CD4-positive, alpha-beta memory T cell (primary cell): ENCODE measurements at regions not wholly inside any gene's neighbourhood (a gene's known extent, or its start where the extent isn't known, plus 50 kb on each side); places are given as distances from the start of the nearest gene placed in this dataset.
"Not testable (repeated sequence)": the region's sequence is repeated elsewhere in the genome, so short reads cannot be mapped to it uniquely, and the experiment has no call there.

Source experiments
- CTCF ChIA-PET: fragments of 350-600 bp; sonication (Branson Sonifier 250); formaldehyde crosslinking; loops from one replicate; lab custom pipeline; 2021; ENCODE audit warnings: inconsistent platforms; ENCODE audit not compliant: partially characterized antibody; lab: Charles Lee
- POLR2A ChIA-PET: fragments of 350-600 bp; sonication (Branson Sonifier 250); formaldehyde crosslinking; loops from one replicate; lab custom pipeline; 2021; ENCODE audit not compliant: partially characterized antibody; lab: Charles Lee
- DNase-seq, 5 donors: peaks; one replicate each; pipeline versions ENCODE4 v3.0.0 to v3.0.0-alpha.2; 2020 to 2022; ENCODE audit warnings: mixed read lengths in 1 of 5
- H3K27ac ChIP-seq: one replicate; pipeline ENCODE4 v1.7.0; 2013; ENCODE audit warnings: low read depth, low read length
- H3K27me3 ChIP-seq: 2 replicates; pipeline ENCODE4 v1.7.0; 2013; ENCODE audit warnings: mild to moderate bottlenecking, low read length, moderate library complexity; ENCODE audit not compliant: insufficient read depth
- H3K36me3 ChIP-seq: 2 replicates; pipeline ENCODE4 v1.7.0; 2013; ENCODE audit warnings: mild to moderate bottlenecking, low read length, moderate library complexity; ENCODE audit not compliant: insufficient read depth
- H3K4me1 ChIP-seq: 2 replicates; pipeline ENCODE4 v1.7.0; 2013; ENCODE audit warnings: mild to moderate bottlenecking, low read length, moderate library complexity; ENCODE audit not compliant: insufficient read depth
- H3K4me3 ChIP-seq, 2 donors: one replicate each; pipeline ENCODE4 v1.7.0; 2013; ENCODE audit warnings: low read length in 2 of 2, mild to moderate bottlenecking in 1 of 2
- H3K9me3 ChIP-seq, 2 donors: one replicate each; pipeline ENCODE4 v1.7.0; 2013; ENCODE audit warnings: low read length in 2 of 2, control low read depth in 1 of 2; ENCODE audit not compliant: control insufficient read depth in 1 of 2
- H3K27ac Mint-ChIP-seq, 7 donors: one replicate each; pipeline ENCODE4 v1.8.0; 2020 to 2021; ENCODE audit warnings: mixed read lengths in 7 of 7, mild to moderate bottlenecking in 6 of 7, inconsistent platforms in 3 of 7, moderate library complexity in 3 of 7
- H3K27me3 Mint-ChIP-seq, 2 donors: one replicate each; pipeline ENCODE4 v1.8.0; 2020 to 2021; ENCODE audit warnings: mixed read lengths in 2 of 2
- H3K36me3 Mint-ChIP-seq, 2 donors: one replicate each; pipeline ENCODE4 v1.8.0; 2020 to 2021; ENCODE audit warnings: mixed read lengths in 2 of 2, inconsistent platforms in 1 of 2, mild to moderate bottlenecking in 1 of 2
- H3K4me1 Mint-ChIP-seq, 4 donors: one replicate each; pipeline ENCODE4 v1.8.0; 2020 to 2021; ENCODE audit warnings: mixed read lengths in 4 of 4, mild to moderate bottlenecking in 1 of 4
- H3K4me3 Mint-ChIP-seq, 8 donors: one replicate each; pipeline ENCODE4 v1.8.0; 2020 to 2021; ENCODE audit warnings: mixed read lengths in 8 of 8, mild to moderate bottlenecking in 7 of 8, moderate library complexity in 6 of 8, inconsistent platforms in 3 of 8
- H3K9me3 Mint-ChIP-seq, 8 donors: one replicate each; pipeline ENCODE4 v1.8.0; 2020 to 2021; ENCODE audit warnings: mixed read lengths in 8 of 8, mild to moderate bottlenecking in 5 of 8, inconsistent platforms in 3 of 8, moderate library complexity in 1 of 8
- intact Hi-C: fragments of 100-400 bp; cut with micrococcal nuclease; formaldehyde crosslinking; loops from one replicate; pipeline ENCODE4 v1.15.1; 2023

DNA sequence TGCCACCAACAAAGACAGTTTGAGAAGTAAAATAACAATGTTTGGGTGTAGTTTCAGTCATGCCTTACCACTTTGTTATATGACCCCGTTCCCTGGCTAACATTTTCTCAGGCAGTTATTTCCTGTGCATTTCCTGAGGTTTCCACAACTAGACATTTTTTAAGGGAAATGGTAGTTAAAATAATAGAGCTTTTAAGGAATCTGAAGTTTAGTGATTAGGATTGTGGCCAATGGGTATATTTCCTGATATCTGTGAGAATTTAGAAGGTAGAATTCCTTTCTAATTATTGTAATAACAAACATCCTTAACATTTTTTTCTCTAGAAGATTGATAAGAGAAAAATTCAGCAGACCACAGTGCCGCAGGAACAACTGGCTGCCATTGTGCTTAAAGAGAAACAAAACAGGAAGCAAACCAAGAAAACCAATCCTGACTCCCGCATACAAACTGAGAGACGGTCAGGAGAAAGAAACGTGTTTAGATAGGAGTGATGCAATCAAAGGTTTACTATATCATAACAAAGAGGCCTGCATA, 193.6 kb downstream of the MBL2 start:
- Histone ChIP-seq H3K9me3 (no peaks in the 10 kb centered on the region), H3K27ac (no peak overlapping the region), H3K4me1 (no peaks in the 10 kb centered on the region), H3K4me3 (no peak overlapping the region), H3K27me3 (no peaks in the 10 kb centered on the region), H3K36me3 (no peaks in the 10 kb centered on the region)
- H3K4me1 Mint-ChIP-seq = no peaks in the 10 kb centered on the region
- DNase-seq = no peak
- no peaks in the 10 kb centered on the region for H3K36me3 Mint-ChIP-seq
- ChIA-PET POLR2A (no interaction called here), CTCF (no interaction called here)
- no peak overlapping the region for H3K27ac Mint-ChIP-seq
- peaks cover 0 to 39% (median 16%) of the 10 kb centered on the region in 8 donors for H3K9me3 Mint-ChIP-seq
- H3K27me3 Mint-ChIP-seq = no peaks in the 10 kb centered on the region
- intact Hi-C loops = no loop called here
- no peak overlapping the region for H3K4me3 Mint-ChIP-seq

DNA sequence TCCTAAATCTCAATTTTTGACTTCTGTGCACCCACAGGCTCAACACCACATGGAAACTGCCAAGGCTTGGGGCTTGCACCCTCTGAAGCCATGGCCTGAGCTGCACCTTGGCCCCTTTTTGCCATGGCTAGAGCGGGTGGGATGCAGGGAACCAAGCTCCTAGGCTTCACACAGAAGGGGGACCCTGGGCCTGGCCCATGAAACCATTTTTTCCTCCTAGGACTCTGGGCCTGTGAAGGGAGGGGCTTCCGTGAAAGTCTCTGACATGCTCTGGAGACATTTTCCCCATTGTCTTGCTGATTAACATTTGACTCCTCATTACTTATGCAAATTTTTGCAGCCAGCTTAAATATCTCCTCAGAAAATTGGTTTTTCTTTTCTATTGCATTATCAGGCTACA, 190.9 kb downstream of the MBL2 start:
- intact Hi-C loops, H3K4me1 Mint-ChIP-seq, H3K27ac ChIP-seq, H3K4me1 ChIP-seq, H3K36me3 Mint-ChIP-seq, H3K27me3 Mint-ChIP-seq, POLR2A ChIA-PET, DNase-seq, H3K36me3 ChIP-seq, H3K27ac Mint-ChIP-seq, CTCF ChIA-PET, H3K4me3 Mint-ChIP-seq, H3K4me3 ChIP-seq, H3K9me3 ChIP-seq, H3K27me3 ChIP-seq: not testable (repeated sequence)
- H3K9me3 Mint-ChIP-seq = peaks cover 2 to 49% (median 20%) of the 10 kb centered on the region in 8 donors

DNA sequence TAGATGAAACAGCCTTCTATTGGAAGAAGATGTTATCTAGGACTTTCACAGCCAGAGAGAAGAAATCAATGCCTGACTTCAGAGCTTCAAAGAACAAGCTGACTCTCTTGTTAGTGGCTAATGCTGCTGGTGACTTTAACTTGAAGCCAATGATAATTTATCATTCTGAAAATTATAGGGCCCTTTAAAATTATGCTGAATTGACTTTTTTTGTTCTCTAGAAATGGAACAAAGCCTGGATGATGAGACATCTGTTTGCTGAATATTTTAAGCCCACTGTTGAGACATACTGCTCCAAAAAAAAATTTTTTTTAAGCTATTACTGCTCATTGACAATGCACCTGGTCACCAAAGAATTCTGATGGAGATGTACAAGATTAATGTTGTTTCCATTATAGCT, 189.2 kb downstream of the MBL2 start:
- ChIA-PET CTCF (no interaction called here), POLR2A (no interaction called here)
- Histone ChIP-seq H3K36me3 (no peaks in the 10 kb centered on the region), H3K9me3 (no peaks in the 10 kb centered on the region), H3K27ac (no peak overlapping the region), H3K27me3 (no peaks in the 10 kb centered on the region), H3K4me3 (no peak overlapping the region), H3K4me1 (no peaks in the 10 kb centered on the region)
- Mint-ChIP-seq H3K27me3 (no peaks in the 10 kb centered on the region), H3K36me3 (no peaks in the 10 kb centered on the region), H3K27ac (no peak overlapping the region), H3K4me1 (no peaks in the 10 kb centered on the region), H3K9me3 (peaks cover 4 to 55% (median 30%) of the 10 kb centered on the region in 8 donors), H3K4me3 (no peak overlapping the region)
- intact Hi-C loops = no loop called here
- no peak for DNase-seq

DNA sequence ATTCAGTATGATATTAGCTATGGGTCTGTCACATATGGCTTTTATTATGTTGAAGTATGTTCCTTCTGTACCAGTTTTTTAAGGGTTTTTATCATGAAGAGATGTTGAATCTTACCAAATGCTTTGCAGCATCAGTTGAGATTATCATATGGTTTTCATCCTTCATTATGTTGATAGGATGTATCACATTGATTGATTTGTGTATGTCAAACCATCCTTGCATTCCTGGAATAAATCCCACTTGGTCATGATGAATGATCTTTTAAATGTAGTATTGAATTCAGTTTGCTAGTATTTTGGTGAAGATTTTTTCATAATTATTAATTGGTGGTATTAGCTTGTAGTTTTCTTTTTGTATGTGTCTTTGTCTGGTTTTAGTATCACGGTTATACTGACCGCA, 185.9 kb downstream of the MBL2 start:
- no peaks in the 10 kb centered on the region for H3K4me1 Mint-ChIP-seq
- H3K27me3 Mint-ChIP-seq = no peaks in the 10 kb centered on the region
- no peaks in the 10 kb centered on the region for H3K9me3 ChIP-seq
- H3K27ac Mint-ChIP-seq = no peak overlapping the region
- peaks cover 4 to 61% (median 33%) of the 10 kb centered on the region in 8 donors for H3K9me3 Mint-ChIP-seq
- no peaks in the 10 kb centered on the region for H3K36me3 ChIP-seq
- H3K4me3 Mint-ChIP-seq = no peak overlapping the region
- H3K4me1 ChIP-seq = no peaks in the 10 kb centered on the region
- intact Hi-C loops = no loop called here
- H3K4me3 ChIP-seq = no peak overlapping the region
- CTCF ChIA-PET = no interaction called here
- no peaks in the 10 kb centered on the region for H3K36me3 Mint-ChIP-seq
- H3K27me3 ChIP-seq = no peaks in the 10 kb centered on the region
- POLR2A ChIA-PET = no interaction called here
- no peak for DNase-seq
- no peak overlapping the region for H3K27ac ChIP-seq

DNA sequence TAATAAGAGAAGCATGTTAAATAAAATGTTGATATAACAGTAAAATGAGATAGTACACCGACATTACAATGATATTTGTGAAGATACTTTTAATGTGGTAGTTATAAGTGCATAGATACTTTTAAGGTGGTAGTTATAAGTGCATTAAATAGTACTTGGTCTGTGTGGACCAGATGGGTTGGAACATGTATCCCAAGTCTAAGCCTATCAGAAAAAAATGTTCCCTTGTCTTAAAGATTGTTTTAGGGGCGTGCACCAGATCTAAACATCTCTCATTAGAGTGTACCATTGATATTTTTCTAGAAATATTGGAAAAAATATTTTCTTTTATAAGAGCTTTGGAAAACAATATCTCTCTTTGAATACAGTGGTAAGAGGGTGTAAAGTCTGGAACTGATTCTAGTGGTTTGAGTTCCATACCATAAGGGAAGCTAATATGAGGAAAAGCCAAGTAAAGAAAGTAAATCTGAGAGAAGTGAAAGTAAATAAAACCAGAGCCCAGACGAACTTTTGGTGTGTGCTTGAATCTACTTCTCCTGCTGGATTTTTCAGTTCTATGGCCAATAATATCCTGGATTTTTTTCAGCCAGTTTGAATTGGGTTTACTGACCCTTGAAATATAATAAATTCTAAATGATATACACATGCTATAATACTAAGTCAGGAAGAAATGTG, 175.3 kb downstream of the MBL2 start:
- POLR2A ChIA-PET = no interaction called here
- DNase-seq = no peak
- Mint-ChIP-seq H3K9me3 (peaks cover 0 to 15% (median 4%) of the 10 kb centered on the region in 8 donors), H3K36me3 (no peaks in the 10 kb centered on the region), H3K27me3 (no peaks in the 10 kb centered on the region), H3K27ac (no peak overlapping the region), H3K4me1 (no peaks in the 10 kb centered on the region), H3K4me3 (no peak overlapping the region)
- H3K27me3 ChIP-seq = no peaks in the 10 kb centered on the region
- H3K36me3 ChIP-seq = no peaks in the 10 kb centered on the region
- intact Hi-C loops = no loop called here
- CTCF ChIA-PET = no interaction called here
- no peaks in the 10 kb centered on the region for H3K4me1 ChIP-seq
- H3K27ac ChIP-seq = no peak overlapping the region
- no peaks in the 10 kb centered on the region for H3K9me3 ChIP-seq
- H3K4me3 ChIP-seq = no peak overlapping the region

DNA sequence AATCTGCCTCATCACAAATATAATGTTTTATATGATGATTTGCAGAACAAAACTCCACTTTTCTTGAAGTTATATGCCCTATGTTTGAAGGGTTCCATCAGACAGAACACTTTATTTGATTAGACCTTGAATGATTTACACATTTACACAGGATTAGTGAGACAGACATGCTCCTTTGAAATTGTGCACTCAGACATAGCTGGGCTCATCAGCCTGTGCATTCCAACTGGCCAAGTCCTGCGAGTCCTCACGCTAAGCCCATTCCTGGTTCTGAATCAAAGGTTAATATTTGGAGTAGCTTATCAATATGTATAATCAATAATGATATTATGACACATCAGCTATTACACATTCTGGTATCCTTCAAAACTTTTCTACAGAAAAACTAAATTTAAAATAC, 173.6 kb downstream of the MBL2 start:
- Histone ChIP-seq H3K9me3 (no peaks in the 10 kb centered on the region), H3K27ac (no peak overlapping the region), H3K4me1 (no peaks in the 10 kb centered on the region), H3K27me3 (no peaks in the 10 kb centered on the region), H3K36me3 (no peaks in the 10 kb centered on the region), H3K4me3 (no peak overlapping the region)
- Mint-ChIP-seq H3K36me3 (no peaks in the 10 kb centered on the region), H3K4me3 (no peak overlapping the region), H3K27ac (no peak overlapping the region), H3K4me1 (no peaks in the 10 kb centered on the region), H3K9me3 (peaks cover 2 to 8% (median 4%) of the 10 kb centered on the region in 8 donors), H3K27me3 (no peaks in the 10 kb centered on the region)
- CTCF ChIA-PET = no interaction called here
- intact Hi-C loops = no loop called here
- POLR2A ChIA-PET = no interaction called here
- no peak for DNase-seq

DNA sequence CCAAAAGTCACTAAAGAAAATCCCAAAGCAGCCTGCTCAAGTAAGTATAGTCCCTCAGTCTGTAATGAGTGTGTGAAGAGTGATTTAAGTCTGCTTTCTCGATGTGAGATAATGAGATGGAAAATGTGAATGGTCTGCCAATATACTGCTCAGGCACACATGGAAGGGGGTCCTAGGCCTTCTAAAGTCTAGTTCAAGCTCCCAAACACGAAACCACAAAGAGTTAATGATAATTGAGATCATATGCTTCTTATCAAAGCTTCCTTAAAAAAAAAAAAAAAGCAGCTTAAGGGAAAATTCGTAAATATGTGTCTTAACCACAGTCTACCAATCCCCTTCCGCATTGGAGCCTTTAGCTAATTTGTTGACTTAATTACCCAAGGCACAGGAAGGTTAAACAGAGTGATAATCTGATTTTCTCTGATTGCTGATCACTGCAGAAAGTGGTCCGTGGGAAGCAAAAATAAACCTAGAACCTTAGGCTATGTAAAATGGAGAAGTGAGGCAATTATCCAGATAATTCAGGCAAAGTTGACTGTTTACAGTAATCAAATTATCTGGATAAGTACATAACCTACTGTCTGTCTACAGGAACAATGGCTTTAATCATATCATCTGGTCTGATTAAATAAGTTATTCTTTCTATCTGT, 172.9 kb downstream of the MBL2 start:
- ChIA-PET POLR2A (no interaction called here), CTCF (no interaction called here)
- H3K36me3 Mint-ChIP-seq = no peaks in the 10 kb centered on the region
- Histone ChIP-seq H3K4me3 (no peak overlapping the region), H3K4me1 (no peaks in the 10 kb centered on the region), H3K27me3 (no peaks in the 10 kb centered on the region), H3K27ac (no peak overlapping the region), H3K36me3 (no peaks in the 10 kb centered on the region), H3K9me3 (no peaks in the 10 kb centered on the region)
- no peak for DNase-seq
- H3K27me3 Mint-ChIP-seq = no peaks in the 10 kb centered on the region
- H3K27ac Mint-ChIP-seq = no peak overlapping the region
- intact Hi-C loops = no loop called here
- H3K9me3 Mint-ChIP-seq = peaks cover 0 to 5% (median 4%) of the 10 kb centered on the region in 8 donors
- H3K4me1 Mint-ChIP-seq = no peaks in the 10 kb centered on the region
- no peak overlapping the region for H3K4me3 Mint-ChIP-seq
